Heart left ventricle (tissue), 13 donors: ENCODE measurements at regions not wholly inside any gene's neighbourhood (a gene's known extent, or its start where the extent isn't known, plus 50 kb on each side); places are given as distances from the start of the nearest gene placed in this dataset.

Experiments used
- POLR2A ChIP-seq, 2 donors: fragments of 450-650 bp; IDR thresholded peaks; one replicate each; pipeline ENCODE4 v1.6.1; 2017; ENCODE audit warnings: antibody characterized with exemption in 2 of 2, mild to moderate bottlenecking in 2 of 2, moderate library complexity in 2 of 2
- TF ChIP-seq, protein P1 (sequence below), 12 donors: fragments of 200-600 bp; sonication (generic) in 4 of 12; IDR thresholded peaks; one replicate each; pipeline versions ENCODE4 v1.5.0 to v1.8.0; 2018 to 2022; ENCODE audit warnings: antibody characterized with exemption in 12 of 12, mild to moderate bottlenecking in 5 of 12
- donor health status: ischemic (EF 13 %, LVEDD 7.1; RV severe dilation, severe dysfunction).
- donor health status: DM: no; HTN: yes; CAD: no.
- donor health status: DM: no; HTN: no; CAD: no.
- donor health status: ischemic (EF 25% LVEDD 6.9; RV normal size, moderate dysfunction).
- donor health status: ischemic (EF 25% LVEDD 5.7; RV mildly dilated, moderate dysfunction).
- donor health status: ischemic (EF 35%, LVEDD 5.7; RV mildly dilated, moderate dysfunction).
- donor health status: nonischemic (EF 11% LVEDD 7.7; RV severe dilation, severe dysfunction).
- donor health status: DM: yes; HTN: yes; CAD: no.
- donor health status: PGD.
- donor health status: ischemic (EF 29% LVEDD 5.4; RV normal size, mild dysfunction).
- donor health status: nonischemic (EF 23%, LVEDD 6.1; RV moderate dilation, normal function).

- TF ChIP-seq, protein P1, sequence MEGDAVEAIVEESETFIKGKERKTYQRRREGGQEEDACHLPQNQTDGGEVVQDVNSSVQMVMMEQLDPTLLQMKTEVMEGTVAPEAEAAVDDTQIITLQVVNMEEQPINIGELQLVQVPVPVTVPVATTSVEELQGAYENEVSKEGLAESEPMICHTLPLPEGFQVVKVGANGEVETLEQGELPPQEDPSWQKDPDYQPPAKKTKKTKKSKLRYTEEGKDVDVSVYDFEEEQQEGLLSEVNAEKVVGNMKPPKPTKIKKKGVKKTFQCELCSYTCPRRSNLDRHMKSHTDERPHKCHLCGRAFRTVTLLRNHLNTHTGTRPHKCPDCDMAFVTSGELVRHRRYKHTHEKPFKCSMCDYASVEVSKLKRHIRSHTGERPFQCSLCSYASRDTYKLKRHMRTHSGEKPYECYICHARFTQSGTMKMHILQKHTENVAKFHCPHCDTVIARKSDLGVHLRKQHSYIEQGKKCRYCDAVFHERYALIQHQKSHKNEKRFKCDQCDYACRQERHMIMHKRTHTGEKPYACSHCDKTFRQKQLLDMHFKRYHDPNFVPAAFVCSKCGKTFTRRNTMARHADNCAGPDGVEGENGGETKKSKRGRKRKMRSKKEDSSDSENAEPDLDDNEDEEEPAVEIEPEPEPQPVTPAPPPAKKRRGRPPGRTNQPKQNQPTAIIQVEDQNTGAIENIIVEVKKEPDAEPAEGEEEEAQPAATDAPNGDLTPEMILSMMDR (IDR thresholded peaks at IDR 0.05): no peak
- no peak for TF ChIP-seq POLR2A (IDR thresholded peaks at IDR 0.05)
Observed at GRCh38 chr16:79325226-79325945, 275.2 kb downstream of the MAF start.
